ENCODE measurements at regions not wholly inside any gene's neighbourhood (a gene's known extent, or its start where the extent isn't known, plus 50 kb on each side); places are given as distances from the start of the nearest gene placed in this dataset.

GRCh38 chr20:41889126-41889843, 271.1 kb upstream of the CHD6 start:
- DNase-seq (ENCODE audit: low spot score) (no peak), ATAC-seq (no peak)

- DNase-seq (ENCODE audit: low spot score) (no peak), ATAC-seq (no peak)
Measured at GRCh38 chr20:41888434-41888833, 270.3 kb upstream of the CHD6 start.

GRCh38 chr20:41887500-41887899, 269.3 kb upstream of the CHD6 start:
- ATAC-seq (no peak), DNase-seq (ENCODE audit: low spot score) (no peak)

GRCh38 chr20:41881466-41882046, 263.4 kb upstream of the CHD6 start:
- ATAC-seq (no peak), DNase-seq (ENCODE audit: low spot score) (no peak)

GRCh38 chr20:41879123-41879522, 260.9 kb upstream of the CHD6 start:
- ATAC-seq: no peak
- no peak for DNase-seq (ENCODE audit: low spot score)

- DNase-seq (ENCODE audit: low spot score): no peak
- no peak for ATAC-seq
Measured at GRCh38 chr20:41877911-41878310, 259.7 kb upstream of the CHD6 start.

- DNase-seq (ENCODE audit: low spot score) (no peak), ATAC-seq (no peak)
Measured at GRCh38 chr20:41874658-41875057, 256.5 kb upstream of the CHD6 start.

- ATAC-seq (no peak), DNase-seq (ENCODE audit: low spot score) (no peak)
Measured at GRCh38 chr20:41872930-41873329, 254.8 kb upstream of the CHD6 start.

GRCh38 chr20:41870869-41871462, 252.8 kb upstream of the CHD6 start:
- no peak for DNase-seq (ENCODE audit: low spot score)
- no peak for ATAC-seq

- ATAC-seq (no peak), DNase-seq (ENCODE audit: low spot score) (no peak)
Measured at GRCh38 chr20:41869261-41869660, 251.1 kb upstream of the CHD6 start.

GRCh38 chr20:41865938-41866337, 247.8 kb upstream of the CHD6 start:
- no peak for ATAC-seq
- no peak for DNase-seq (ENCODE audit: low spot score)

GRCh38 chr20:41862476-41862875, 244.3 kb upstream of the CHD6 start:
- no peak for DNase-seq (ENCODE audit: low spot score)
- ATAC-seq: no peak

GRCh38 chr20:41861772-41862422, 243.7 kb upstream of the CHD6 start:
- ATAC-seq: no peak
- DNase-seq (ENCODE audit: low spot score): no peak

- DNase-seq (ENCODE audit: low spot score): no peak
- ATAC-seq: no peak
Measured at GRCh38 chr20:41854765-41855164, 236.6 kb upstream of the CHD6 start.

GRCh38 chr20:41853806-41854205, 235.6 kb upstream of the CHD6 start:
- DNase-seq (ENCODE audit: low spot score) (no peak), ATAC-seq (no peak)

- ATAC-seq (peak; percentile 67), DNase-seq (ENCODE audit: low spot score) (no peak)
Measured at GRCh38 chr20:41848180-41848579, 230.0 kb upstream of the CHD6 start.

- no peak for DNase-seq (ENCODE audit: low spot score)
- no peak for ATAC-seq
Measured at GRCh38 chr20:41837669-41838224, 219.6 kb upstream of the CHD6 start.

GRCh38 chr20:41833739-41834138, 215.6 kb upstream of the CHD6 start:
- no peak for ATAC-seq

GRCh38 chr20:41830702-41831101, 212.5 kb upstream of the CHD6 start:
- ATAC-seq (no peak), DNase-seq (ENCODE audit: low spot score) (no peak)

More at GRCh38 chr20:41833739-41834138, 215.6 kb upstream of the CHD6 start:
- no peak for DNase-seq (ENCODE audit: low spot score)

- no peak for DNase-seq (ENCODE audit: low spot score)
- no peak for ATAC-seq
Measured at GRCh38 chr20:41819436-41819835, 201.3 kb upstream of the CHD6 start.

- DNase-seq (ENCODE audit: low spot score): no peak
- no peak for ATAC-seq
Measured at GRCh38 chr20:41818991-41819390, 200.8 kb upstream of the CHD6 start.

- DNase-seq (ENCODE audit: low spot score) (no peak), ATAC-seq (no peak)
Measured at GRCh38 chr20:41818369-41818768, 200.2 kb upstream of the CHD6 start.
